OCI-LY1 (cell line): ENCODE measurements at regions not wholly inside any gene's neighbourhood (a gene's known extent, or its start where the extent isn't known, plus 50 kb on each side); places are given as distances from the start of the nearest gene placed in this dataset.

Experiments
- H2AFZ ChIP-seq: fragments of 200-600 bp; sonication (generic), shearing (Covaris generic); 2 replicates; pipeline ENCODE4 v1.6.0; 2014; ENCODE audit warnings: antibody characterized with exemption, mild to moderate bottlenecking, low read length
- H3F3A ChIP-seq: fragments of 200-600 bp; sonication (generic), shearing (Covaris generic); 2 replicates; pipeline ENCODE4 v1.6.0; 2014; ENCODE audit warnings: mild to moderate bottlenecking, antibody characterized with exemption, low read length, moderate library complexity; ENCODE audit not compliant: insufficient read depth
- H3K27ac ChIP-seq: fragments of 200-600 bp; sonication (generic); 2 replicates; pipeline ENCODE4 v1.5.1; 2014; ENCODE audit warnings: low read length, mixed run types, mild to moderate bottlenecking, low read depth; ENCODE audit not compliant: poor library complexity, severe bottlenecking
- H3K27me3 ChIP-seq: fragments of 200-600 bp; sonication (generic); 2 replicates; pipeline ENCODE4 v1.6.0; 2014; ENCODE audit warnings: antibody characterized with exemption, mild to moderate bottlenecking, low read length, moderate library complexity; ENCODE audit not compliant: insufficient read depth
- H3K36me3 ChIP-seq: fragments of 200-600 bp; sonication (generic); 2 replicates; pipeline ENCODE4 v1.6.1; 2014; ENCODE audit warnings: mild to moderate bottlenecking, antibody characterized with exemption, low read length, moderate library complexity, mixed read lengths; ENCODE audit not compliant: insufficient read depth
- H3K4me1 ChIP-seq: fragments of 200-600 bp; sonication (generic); 2 replicates; pipeline ENCODE4 v1.5.1; 2014; ENCODE audit warnings: mild to moderate bottlenecking, low read length, moderate library complexity; ENCODE audit not compliant: insufficient read depth, severe bottlenecking
- H3K4me2 ChIP-seq: fragments of 200-600 bp; sonication (generic), shearing (Covaris generic); 2 replicates; pipeline ENCODE4 v1.6.1; 2014; ENCODE audit warnings: low read length
- H3K4me3 ChIP-seq: fragments of 200-600 bp; sonication (generic); 2 replicates; pipeline ENCODE4 v1.5.1; 2014; ENCODE audit warnings: low read length, low read depth, mild to moderate bottlenecking, mixed read lengths; ENCODE audit not compliant: poor library complexity, severe bottlenecking
- H3K79me2 ChIP-seq: fragments of 200-600 bp; shearing (Covaris generic); 2 replicates; pipeline ENCODE4 v1.6.1; 2016; ENCODE audit warnings: mixed run types, low read length, mixed read lengths; ENCODE audit not compliant: insufficient read depth
- H3K9ac ChIP-seq: fragments of 200-600 bp; sonication (generic), shearing (Covaris generic); 2 replicates; pipeline ENCODE4 v1.6.1; 2014; ENCODE audit warnings: mild to moderate bottlenecking, low read length, mixed read lengths
- H3K9me2 ChIP-seq: fragments of 200-600 bp; sonication (generic), shearing (Covaris generic); 2 replicates; pipeline ENCODE4 v1.6.1; 2014; ENCODE audit warnings: low read depth, mild to moderate bottlenecking, low read length, mixed read lengths
- H3K9me3 ChIP-seq: fragments of 200-600 bp; shearing (Covaris generic); 2 replicates; pipeline ENCODE4 v1.6.1; 2014; ENCODE audit warnings: low read length, mixed read lengths
- H4K20me1 ChIP-seq: fragments of 200-600 bp; sonication (generic), shearing (Covaris generic); 2 replicates; pipeline ENCODE4 v1.6.0; 2016; ENCODE audit warnings: mild to moderate bottlenecking, low read length; ENCODE audit not compliant: insufficient read depth
- EZH2 ChIP-seq: fragments of 200-600 bp; sonication (generic), shearing (Covaris generic); IDR thresholded peaks from 2 replicates; pipeline ENCODE4 v1.8.0; 2017; ENCODE audit warnings: borderline replicate concordance, mixed run types, mild to moderate bottlenecking, antibody characterized with exemption, low read length, moderate library complexity, mixed read lengths
- TF ChIP-seq, protein P1 (sequence below): fragments of 200-600 bp; sonication (generic), shearing (Covaris generic); IDR thresholded peaks from 2 replicates; pipeline ENCODE4 v1.5.1; 2017; ENCODE audit warnings: mild to moderate bottlenecking, antibody characterized with exemption, low read length, moderate library complexity, mixed read lengths

DNA sequence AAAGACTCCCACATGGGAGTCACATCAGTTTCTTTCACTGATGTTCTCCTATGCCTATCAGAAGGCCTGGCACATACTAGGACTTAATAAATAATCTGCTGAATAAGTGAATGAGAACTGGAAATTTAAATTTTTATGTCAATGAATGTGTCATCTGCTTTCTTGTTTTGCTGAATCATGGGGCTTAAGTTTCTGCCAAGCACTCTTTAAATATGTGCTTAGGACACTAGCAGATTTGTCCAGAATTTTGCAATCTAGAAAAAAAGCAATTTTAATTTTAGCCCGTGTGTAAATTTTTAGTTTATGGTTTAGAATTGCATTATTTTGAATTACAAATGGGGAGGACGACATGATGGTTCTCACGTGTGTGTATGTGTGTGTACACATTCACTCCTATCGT, 803.1 kb downstream of the USP25 start:
- Histone ChIP-seq H3K4me2 (no peak overlapping the region), H3K9me2 (no peaks in the 10 kb centered on the region), H3K4me1 (no peaks in the 10 kb centered on the region), H3K27ac (no peak overlapping the region), H3K4me3 (no peak overlapping the region), H4K20me1 (no peaks in the 10 kb centered on the region), H3K27me3 (no peaks in the 10 kb centered on the region), H3K79me2 (no peaks in the 10 kb centered on the region), H3K9ac (no peak overlapping the region), H3K9me3 (no peaks in the 10 kb centered on the region), H2AFZ (no peak overlapping the region), H3F3A (no peaks in the 10 kb centered on the region), H3K36me3 (no peaks in the 10 kb centered on the region)
- no peak for TF ChIP-seq EZH2
- TF ChIP-seq, protein P1, sequence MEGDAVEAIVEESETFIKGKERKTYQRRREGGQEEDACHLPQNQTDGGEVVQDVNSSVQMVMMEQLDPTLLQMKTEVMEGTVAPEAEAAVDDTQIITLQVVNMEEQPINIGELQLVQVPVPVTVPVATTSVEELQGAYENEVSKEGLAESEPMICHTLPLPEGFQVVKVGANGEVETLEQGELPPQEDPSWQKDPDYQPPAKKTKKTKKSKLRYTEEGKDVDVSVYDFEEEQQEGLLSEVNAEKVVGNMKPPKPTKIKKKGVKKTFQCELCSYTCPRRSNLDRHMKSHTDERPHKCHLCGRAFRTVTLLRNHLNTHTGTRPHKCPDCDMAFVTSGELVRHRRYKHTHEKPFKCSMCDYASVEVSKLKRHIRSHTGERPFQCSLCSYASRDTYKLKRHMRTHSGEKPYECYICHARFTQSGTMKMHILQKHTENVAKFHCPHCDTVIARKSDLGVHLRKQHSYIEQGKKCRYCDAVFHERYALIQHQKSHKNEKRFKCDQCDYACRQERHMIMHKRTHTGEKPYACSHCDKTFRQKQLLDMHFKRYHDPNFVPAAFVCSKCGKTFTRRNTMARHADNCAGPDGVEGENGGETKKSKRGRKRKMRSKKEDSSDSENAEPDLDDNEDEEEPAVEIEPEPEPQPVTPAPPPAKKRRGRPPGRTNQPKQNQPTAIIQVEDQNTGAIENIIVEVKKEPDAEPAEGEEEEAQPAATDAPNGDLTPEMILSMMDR: no peak

DNA sequence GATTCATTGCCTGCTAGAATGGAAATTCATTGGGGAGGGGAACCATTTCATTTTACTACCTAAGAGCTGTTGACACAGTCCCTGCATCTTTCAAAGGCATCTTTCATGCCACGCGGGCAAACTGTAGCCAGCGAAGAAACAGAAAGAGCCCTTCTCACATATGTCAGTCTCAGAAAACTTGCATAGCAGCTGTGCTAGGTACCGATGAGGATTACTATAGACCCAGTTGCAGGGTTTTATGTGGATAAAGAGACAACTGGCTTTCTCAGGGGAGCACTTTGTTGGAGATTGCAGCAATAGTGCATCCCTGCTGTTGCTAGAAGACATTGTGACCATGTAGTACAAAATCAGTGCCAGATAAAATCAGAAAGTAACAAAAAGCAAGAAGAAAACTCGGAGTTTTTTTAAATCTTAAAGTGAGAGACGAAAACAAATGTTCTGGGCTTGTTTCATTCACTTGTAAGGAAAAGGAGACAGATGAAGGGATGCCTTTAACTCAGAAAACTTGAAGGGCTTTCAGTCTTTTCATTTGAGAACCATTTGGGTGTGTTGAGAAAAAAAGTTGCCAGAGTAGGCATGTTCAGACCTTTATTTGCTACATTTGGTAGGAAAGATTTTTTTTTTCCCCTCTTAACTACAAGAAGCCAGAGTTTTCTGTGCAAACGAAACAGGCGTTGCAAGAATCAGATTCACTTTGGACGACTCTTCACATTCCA, 804.1 kb downstream of the USP25 start:
- no peak overlapping the region for H3K27ac ChIP-seq
- H3K79me2 ChIP-seq: no peaks in the 10 kb centered on the region
- no peaks in the 10 kb centered on the region for H3K27me3 ChIP-seq
- H3K36me3 ChIP-seq: no peaks in the 10 kb centered on the region
- no peaks in the 10 kb centered on the region for H3F3A ChIP-seq
- no peak overlapping the region for H3K4me3 ChIP-seq
- H3K9me2 ChIP-seq: no peaks in the 10 kb centered on the region
- H3K4me1 ChIP-seq: no peaks in the 10 kb centered on the region
- H3K4me2 ChIP-seq: no peak overlapping the region
- no peaks in the 10 kb centered on the region for H3K9me3 ChIP-seq
- TF ChIP-seq EZH2: no peak
- TF ChIP-seq, protein P1: no peak
- H3K9ac ChIP-seq: no peak overlapping the region
- H4K20me1 ChIP-seq: no peaks in the 10 kb centered on the region
- no peak overlapping the region for H2AFZ ChIP-seq

GRCh38 chr21:16534408-16535101, 804.8 kb downstream of the USP25 start:
- no peaks in the 10 kb centered on the region for H3K4me1 ChIP-seq
- no peaks in the 10 kb centered on the region for H3K9me3 ChIP-seq
- no peaks in the 10 kb centered on the region for H3K27me3 ChIP-seq
- no peaks in the 10 kb centered on the region for H3K79me2 ChIP-seq
- H4K20me1 ChIP-seq: no peaks in the 10 kb centered on the region
- H3K27ac ChIP-seq: no peak overlapping the region
- no peaks in the 10 kb centered on the region for H3K36me3 ChIP-seq
- H3K4me2 ChIP-seq: no peak overlapping the region
- H3F3A ChIP-seq: no peaks in the 10 kb centered on the region
- H3K4me3 ChIP-seq: no peak overlapping the region
- no peak overlapping the region for H3K9ac ChIP-seq
- H3K9me2 ChIP-seq: no peaks in the 10 kb centered on the region
- TF ChIP-seq EZH2: no peak
- TF ChIP-seq, protein P1: no peak
- no peak overlapping the region for H2AFZ ChIP-seq
